ENCODE measurements at regions not wholly inside any gene's neighbourhood (a gene's known extent, or its start where the extent isn't known, plus 50 kb on each side); places are given as distances from the start of the nearest gene placed in this dataset.

DNA sequence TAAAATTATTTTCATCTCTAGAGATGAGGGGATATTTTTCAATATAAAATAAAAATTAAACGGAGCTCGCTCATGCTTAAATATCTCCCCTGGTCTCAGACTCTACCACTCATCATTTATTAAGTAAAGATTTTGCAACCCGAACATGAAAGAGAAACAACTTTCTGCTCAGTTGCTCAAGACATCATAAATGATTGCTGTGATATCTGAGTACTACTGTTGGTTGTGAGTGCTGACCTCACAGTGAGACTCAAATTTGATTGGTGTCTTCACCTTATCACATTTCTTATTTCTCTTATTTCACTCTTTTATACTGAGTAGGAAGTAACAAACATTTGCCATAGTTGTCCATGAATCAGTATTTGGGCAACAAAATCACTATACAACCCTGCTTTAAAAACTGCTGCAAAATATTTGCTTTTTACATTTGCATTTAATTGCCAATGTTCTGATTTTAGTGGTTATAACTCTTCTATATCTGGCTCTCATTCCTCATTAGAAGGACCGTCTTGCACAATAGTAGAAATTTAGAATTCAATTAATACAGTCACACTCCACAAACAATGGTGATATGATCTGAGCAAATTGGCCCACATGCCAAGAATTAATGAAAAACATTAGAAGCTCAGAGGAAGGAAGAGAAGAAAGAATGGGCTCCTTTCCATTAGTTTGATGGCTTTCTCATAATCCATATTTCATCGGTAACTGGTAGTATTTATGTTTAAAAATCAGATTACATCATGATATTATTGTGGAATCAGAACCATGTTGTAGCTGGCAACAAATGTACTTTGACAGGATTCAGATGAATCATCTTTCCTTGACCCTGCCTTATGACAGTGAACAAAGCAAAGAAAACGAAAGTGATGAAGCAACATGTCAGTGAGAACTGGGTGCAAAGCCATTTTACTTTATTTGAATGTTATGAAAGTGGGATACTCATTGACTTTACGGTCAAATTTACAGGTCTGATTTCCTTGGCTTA is 973.6 kb upstream of the TENM4 start:
- WGBS, 2 donors = 74 to 84% methylated on average over 7 of the region's 7 CpGs
- ATAC-seq (ENCODE audit: insufficient read depth, low FRiP score) = no peak

DNA sequence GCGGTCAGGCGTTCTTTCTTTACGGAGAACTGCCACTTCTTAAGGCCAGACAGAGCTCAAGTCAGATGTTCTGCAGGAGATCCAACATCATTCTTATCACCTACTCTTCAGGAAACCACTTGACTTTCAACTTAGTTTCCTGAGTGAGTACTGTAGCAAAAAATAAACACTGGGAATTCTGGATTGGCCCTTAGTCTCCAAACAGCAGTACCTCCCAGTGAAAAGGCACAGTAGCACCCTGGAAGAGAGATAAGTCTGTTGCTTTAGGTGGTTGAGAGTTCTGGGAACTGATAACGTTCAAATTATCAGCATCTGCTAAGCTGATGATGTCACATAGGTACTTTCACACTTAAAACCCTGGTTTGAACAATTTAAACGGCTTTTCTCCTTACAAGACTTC is 971.8 kb upstream of the TENM4 start:
- peaks cover 0 to 16% (median 2%) of the 10 kb centered on the region in 5 donors for H3K4me1 ChIP-seq (ENCODE audit: control insufficient read depth in 5 of 5, insufficient read depth in 5 of 5, low read length in 5 of 5)
- H3K9me3 ChIP-seq (ENCODE audit: control insufficient read depth in 4 of 4, insufficient read depth in 3 of 4, low read length in 3 of 4) = peaks cover 0 to 6% (median 1%) of the 10 kb centered on the region in 4 donors
- 56% methylated on average over 5 of the region's 5 CpGs for WGBS, 2 donors
- no peaks in the 10 kb centered on the region for H3K36me3 ChIP-seq (ENCODE audit: control insufficient read depth in 4 of 4, insufficient read depth in 4 of 4, low read length in 4 of 4)
- no peak overlapping the region for H3K9ac ChIP-seq (ENCODE audit: insufficient read depth in 1 of 2, low read length in 2 of 2)
- DNase-seq (peak; percentile 15 to 61 (median 22)), ATAC-seq (ENCODE audit: insufficient read depth, low FRiP score) (peak; percentile 47)
- no peaks in the 10 kb centered on the region for H3K27me3 ChIP-seq (ENCODE audit: control insufficient read depth in 3 of 3, insufficient read depth in 3 of 3, low read length in 2 of 3)
- H3K27ac ChIP-seq (ENCODE audit: low read depth in 1 of 2, low read length in 1 of 2) = no peak overlapping the region
- TF ChIP-seq, protein P1, sequence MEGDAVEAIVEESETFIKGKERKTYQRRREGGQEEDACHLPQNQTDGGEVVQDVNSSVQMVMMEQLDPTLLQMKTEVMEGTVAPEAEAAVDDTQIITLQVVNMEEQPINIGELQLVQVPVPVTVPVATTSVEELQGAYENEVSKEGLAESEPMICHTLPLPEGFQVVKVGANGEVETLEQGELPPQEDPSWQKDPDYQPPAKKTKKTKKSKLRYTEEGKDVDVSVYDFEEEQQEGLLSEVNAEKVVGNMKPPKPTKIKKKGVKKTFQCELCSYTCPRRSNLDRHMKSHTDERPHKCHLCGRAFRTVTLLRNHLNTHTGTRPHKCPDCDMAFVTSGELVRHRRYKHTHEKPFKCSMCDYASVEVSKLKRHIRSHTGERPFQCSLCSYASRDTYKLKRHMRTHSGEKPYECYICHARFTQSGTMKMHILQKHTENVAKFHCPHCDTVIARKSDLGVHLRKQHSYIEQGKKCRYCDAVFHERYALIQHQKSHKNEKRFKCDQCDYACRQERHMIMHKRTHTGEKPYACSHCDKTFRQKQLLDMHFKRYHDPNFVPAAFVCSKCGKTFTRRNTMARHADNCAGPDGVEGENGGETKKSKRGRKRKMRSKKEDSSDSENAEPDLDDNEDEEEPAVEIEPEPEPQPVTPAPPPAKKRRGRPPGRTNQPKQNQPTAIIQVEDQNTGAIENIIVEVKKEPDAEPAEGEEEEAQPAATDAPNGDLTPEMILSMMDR (IDR thresholded peaks at IDR 0.05; ENCODE audit: control extremely low read depth, extremely low read depth) = no peak
- H3K4me3 ChIP-seq = no peak overlapping the region

More for the DNA sequence above, 973.6 kb upstream of the TENM4 start:
- H3K4me1 ChIP-seq (ENCODE audit: control insufficient read depth in 5 of 5, insufficient read depth in 5 of 5, low read length in 5 of 5) = peaks cover 0 to 16% (median 2%) of the 10 kb centered on the region in 5 donors
- DNase-seq = peak in 2 of 3 donors; percentile 66 to 75
- H3K9ac ChIP-seq (ENCODE audit: insufficient read depth in 1 of 2, low read length in 2 of 2) = no peak overlapping the region
- H3K36me3 ChIP-seq (ENCODE audit: control insufficient read depth in 4 of 4, insufficient read depth in 4 of 4, low read length in 4 of 4) = no peaks in the 10 kb centered on the region
- H3K27me3 ChIP-seq (ENCODE audit: control insufficient read depth in 3 of 3, insufficient read depth in 3 of 3, low read length in 2 of 3) = no peaks in the 10 kb centered on the region
- no peak overlapping the region for H3K27ac ChIP-seq (ENCODE audit: low read depth in 1 of 2, low read length in 1 of 2)
- TF ChIP-seq, protein P1 (IDR thresholded peaks at IDR 0.05; ENCODE audit: control extremely low read depth, extremely low read depth) = no peak
- no peak overlapping the region for H3K4me3 ChIP-seq
- H3K9me3 ChIP-seq (ENCODE audit: control insufficient read depth in 4 of 4, insufficient read depth in 3 of 4, low read length in 3 of 4) = peaks cover 0 to 6% (median 1%) of the 10 kb centered on the region in 4 donors

DNA sequence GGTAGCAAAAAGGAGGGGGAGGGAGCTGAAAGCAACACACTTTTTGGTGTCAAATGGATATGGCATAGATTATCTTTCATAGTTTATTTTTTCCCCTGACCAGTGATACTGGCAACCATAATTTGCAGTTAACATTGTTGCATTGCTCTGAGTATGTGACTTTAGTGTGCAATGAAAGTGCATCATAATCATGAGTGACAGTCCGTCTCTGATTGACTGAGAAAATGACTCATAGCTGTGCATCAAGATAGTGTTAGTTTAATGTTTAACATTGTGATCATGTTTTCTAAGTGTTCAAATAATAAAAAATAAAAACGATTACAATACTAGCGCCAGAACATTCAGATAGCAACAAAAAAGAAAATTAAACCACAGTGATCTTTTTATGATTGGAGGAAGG is 952.4 kb upstream of the TENM4 start:
- Histone ChIP-seq H3K4me3 (no peak overlapping the region), H3K9ac (ENCODE audit: insufficient read depth in 1 of 2, low read length in 2 of 2) (no peak overlapping the region), H3K27ac (ENCODE audit: low read depth in 1 of 2, low read length in 1 of 2) (no peak overlapping the region), H3K9me3 (ENCODE audit: control insufficient read depth in 4 of 4, insufficient read depth in 3 of 4, low read length in 3 of 4) (no peaks in the 10 kb centered on the region), H3K27me3 (ENCODE audit: control insufficient read depth in 3 of 3, insufficient read depth in 3 of 3, low read length in 2 of 3) (no peaks in the 10 kb centered on the region), H3K4me1 (ENCODE audit: control insufficient read depth in 5 of 5, insufficient read depth in 5 of 5, low read length in 5 of 5) (no peaks in the 10 kb centered on the region), H3K36me3 (ENCODE audit: control insufficient read depth in 4 of 4, insufficient read depth in 4 of 4, low read length in 4 of 4) (no peaks in the 10 kb centered on the region)
- TF ChIP-seq, protein P1 (IDR thresholded peaks at IDR 0.05; ENCODE audit: control extremely low read depth, extremely low read depth) = no peak
- no peak for ATAC-seq (ENCODE audit: insufficient read depth, low FRiP score)
- no peak for DNase-seq
- WGBS, 2 donors = 70 to 88% methylated on average over 3 of the region's 3 CpGs

All from lung (tissue), 11 donors.